ENCODE measurements at regions not wholly inside any gene's neighbourhood (a gene's known extent, or its start where the extent isn't known, plus 50 kb on each side); places are given as distances from the start of the nearest gene placed in this dataset.

GRCh38 chr9:106639873-106640568, 222.9 kb upstream of the ZNF462 start:
- TF ChIP-seq GATA1 (IDR thresholded peaks at IDR 0.05; ENCODE audit: low read depth, low read length) = no peak
- no peak for TF ChIP-seq POLR2A (IDR thresholded peaks at IDR 0.05; ENCODE audit: low read length)
